SU-DHL-6 (cell line): ENCODE measurements at regions not wholly inside any gene's neighbourhood (a gene's known extent, or its start where the extent isn't known, plus 50 kb on each side); places are given as distances from the start of the nearest gene placed in this dataset.

ENCODE experiments used
- CTCF ChIP-seq: fragments of 200-600 bp; sonication (generic); IDR thresholded peaks from one replicate; pipeline ENCODE4 v1.5.1; 2017; ENCODE audit warnings: antibody characterized with exemption, mild to moderate bottlenecking, low read length, moderate library complexity; ENCODE audit not compliant: insufficient read depth, poor library complexity, severe bottlenecking
- EZH2phosphoT487 ChIP-seq: fragments of 200-600 bp; sonication (generic), shearing (Covaris generic); conservative IDR thresholded peaks from 2 replicates; pipeline ENCODE4 v1.6.1; 2018; ENCODE audit warnings: mild to moderate bottlenecking, antibody characterized with exemption, low read length, moderate library complexity, mixed read lengths

- TF ChIP-seq CTCF (no peak), EZH2phosphoT487 (no peak)
These were observed 1614.7 kb downstream of the STIM2 start for GRCh38 chr4:28475381-28475780.
